GM12878 (cell line): ENCODE measurements at regions not wholly inside any gene's neighbourhood (a gene's known extent, or its start where the extent isn't known, plus 50 kb on each side); places are given as distances from the start of the nearest gene placed in this dataset.

ENCODE experiments used
- ATAC-seq: fragments of 200-7000 bp; cut with Tn5 transposase; 3 replicates; pipeline ENCODE4 v1.9.1; 2020; ENCODE audit warnings: mild to moderate bottlenecking, moderate library complexity
- BruUV-seq: library from RNA; stranded (reverse); fragments of 400-500 nt; replicated peaks from 2 replicates; lab custom pipeline; 2021; lab: Mats Ljungman, UMichigan
- CTCF ChIA-PET: fragments of 300-600 bp; sonication (Branson Sonifier 250); formaldehyde crosslinking; extraction: SDS; loops from one replicate; lab custom pipeline; 2021; ENCODE audit warnings: inconsistent platforms; lab: Yijun Ruan, JAX
- POLR2A ChIA-PET: fragments of 350-600 bp; formaldehyde crosslinking; extraction: SDS; loops from one replicate; lab custom pipeline; 2021; ENCODE audit warnings: inconsistent platforms; lab: Charles Lee
- RAD21 ChIA-PET: fragments of 300-600 bp; sonication (Branson Sonifier 250); formaldehyde crosslinking; loops from one replicate; lab custom pipeline; 2023; ENCODE audit warnings: antibody characterized with exemption; ENCODE audit not compliant: unreplicated experiment; lab: Charles Lee
- SMC1A ChIA-PET: fragments of 300-600 bp; sonication (Branson Sonifier 250); formaldehyde crosslinking; loops from one replicate; lab custom pipeline; 2023; ENCODE audit not compliant: unreplicated experiment, uncharacterized antibody; lab: Charles Lee
- DNase-seq: peaks from one replicate; pipeline ENCODE4 v3.0.0-alpha.2; 2011; ENCODE audit warnings: low read depth, low spot score
- FAIRE-seq: peaks from 3 replicates; lab custom pipeline; 2011; peaks lifted over from hg19 to GRCh38; lab: Jason Lieb, UNC
- H2AFZ ChIP-seq: 2 replicates; pipeline ENCODE4 v1.6.0; 2011; ENCODE audit warnings: low read depth, low read length, control low read depth; ENCODE audit not compliant: control insufficient read depth
- H3K27ac ChIP-seq: 2 replicates; pipeline ENCODE4 v1.5.1; 2011; ENCODE audit warnings: control low read depth; ENCODE audit not compliant: control insufficient read depth, insufficient read depth
- H3K27me3 ChIP-seq, 2 experiments: replicated peaks in 1 of 2; 2 replicates each; pipeline versions ENCODE4 v1.6.0 to v1.6.1; 2011; ENCODE audit warnings: low read length in 1 of 2; ENCODE audit not compliant: control insufficient read depth in 2 of 2, insufficient read depth in 2 of 2
- H3K36me3 ChIP-seq, 2 experiments: 2 replicates each; pipeline ENCODE4 v1.5.1; 2011; ENCODE audit warnings: low read length in 1 of 2; ENCODE audit not compliant: control insufficient read depth in 2 of 2, insufficient read depth in 2 of 2
- H3K4me1 ChIP-seq: 2 replicates; pipeline ENCODE4 v1.6.1; 2011; ENCODE audit warnings: mild to moderate bottlenecking, low read length, moderate library complexity, mixed read lengths; ENCODE audit not compliant: control insufficient read depth, insufficient read depth
- H3K4me2 ChIP-seq: 2 replicates; pipeline ENCODE4 v1.6.0; 2011; ENCODE audit warnings: control low read depth; ENCODE audit not compliant: control insufficient read depth, insufficient read depth
- H3K4me3 ChIP-seq: fragments of 200-600 bp; sonication (generic); 2 replicates; pipeline ENCODE4 v1.5.1; 2016
- H3K79me2 ChIP-seq: 2 replicates; pipeline ENCODE4 v1.6.0; 2011; ENCODE audit warnings: low read length; ENCODE audit not compliant: control insufficient read depth, insufficient read depth
- H3K9ac ChIP-seq: 2 replicates; pipeline ENCODE4 v1.8.0; 2011; ENCODE audit warnings: low read length, control low read depth, mixed read lengths; ENCODE audit not compliant: control insufficient read depth, insufficient read depth
- H3K9me3 ChIP-seq: replicated peaks from 3 replicates; pipeline ENCODE4 v1.5.1; 2011; ENCODE audit warnings: mild to moderate bottlenecking, low read length; ENCODE audit not compliant: control insufficient read depth, insufficient read depth
- H4K20me1 ChIP-seq: 2 replicates; pipeline ENCODE4 v1.6.0; 2011; ENCODE audit not compliant: control insufficient read depth, insufficient read depth
- ATF7 ChIP-seq: fragments of 450-650 bp; IDR thresholded peaks from 2 replicates; pipeline ENCODE4 v1.6.1; 2016; ENCODE audit warnings: low read depth, mild to moderate bottlenecking
- BMI1 ChIP-seq: fragments of 450-650 bp; IDR thresholded peaks from 2 replicates; pipeline ENCODE4 v1.6.1; 2016; ENCODE audit warnings: mild to moderate bottlenecking, moderate library complexity, borderline replicate concordance
- CREM ChIP-seq: IDR thresholded peaks from 2 replicates; pipeline ENCODE4 v1.6.1; 2014; ENCODE audit warnings: antibody characterized with exemption, low read depth
- E4F1 ChIP-seq: fragments of 450-650 bp; IDR thresholded peaks from 2 replicates; pipeline ENCODE4 v1.6.1; 2018; ENCODE audit warnings: borderline replicate concordance, mild to moderate bottlenecking; ENCODE audit not compliant: partially characterized antibody
- FOXM1 ChIP-seq: IDR thresholded peaks from 2 replicates; pipeline ENCODE4 v1.6.1; 2012; ENCODE audit warnings: low read depth, mild to moderate bottlenecking, inconsistent platforms, low read length, moderate library complexity
- GABPA ChIP-seq: IDR thresholded peaks from 2 replicates; pipeline ENCODE4 v1.6.1; 2014; ENCODE audit warnings: antibody characterized with exemption, low read depth, mild to moderate bottlenecking, inconsistent platforms
- NFIC ChIP-seq: IDR thresholded peaks from 2 replicates; pipeline ENCODE4 v1.6.1; 2012; ENCODE audit warnings: low read depth, mild to moderate bottlenecking, inconsistent platforms, low read length, moderate library complexity
- PKNOX1 ChIP-seq: fragments of 450-650 bp; IDR thresholded peaks from 2 replicates; pipeline ENCODE4 v1.6.1; 2016; ENCODE audit warnings: mild to moderate bottlenecking
- POLR2AphosphoS5 ChIP-seq: IDR thresholded peaks from 2 replicates; pipeline ENCODE4 v1.6.1; 2011; ENCODE audit warnings: mild to moderate bottlenecking, low read length, inconsistent platforms
- SMARCA5 ChIP-seq: fragments of 450-650 bp; IDR thresholded peaks from 2 replicates; pipeline ENCODE4 v1.6.1; 2017; ENCODE audit warnings: mild to moderate bottlenecking
- STAT1 ChIP-seq: fragments of 450-650 bp; conservative IDR thresholded peaks from 2 replicates; pipeline ENCODE4 v1.6.1; 2014; ENCODE audit warnings: antibody characterized with exemption, mild to moderate bottlenecking
- ZBTB33 ChIP-seq: fragments of 450-650 bp; IDR thresholded peaks from 2 replicates; pipeline ENCODE4 v1.6.1; 2017; ENCODE audit warnings: mild to moderate bottlenecking
- WGBS: methylation state at CpG from one replicate; pipeline ENCODE4 v1.1.6; 2016; ENCODE audit warnings: low lambda C conversion rate; ENCODE audit not compliant: insufficient replicate concordance, insufficient coverage; ENCODE audit errors: missing lambda C conversion rate; 5-methylcytosine and 5-hydroxymethylcytosine counted together
- in situ Hi-C: fragments of 300-500 bp; cut with MboI; formaldehyde crosslinking; loops from 9 replicates; pipeline ENCODE4 v1.14.3; 2018; ENCODE audit warnings: mixed read lengths
- intact Hi-C: fragments of 100-400 bp; cut with micrococcal nuclease; formaldehyde crosslinking; loops from one replicate; pipeline ENCODE4 v1.14.2; 2022; ENCODE audit not compliant: unreplicated experiment
- TF ChIP-seq, protein P1 (sequence below): IDR thresholded peaks from 2 replicates; pipeline ENCODE4 v1.6.1; 2012; ENCODE audit warnings: mild to moderate bottlenecking, low read depth, low read length
- TF ChIP-seq, protein P2 (sequence below): fragments of 450-650 bp; IDR thresholded peaks from 2 replicates; pipeline ENCODE4 v1.6.1; 2017; ENCODE audit warnings: borderline replicate concordance

DNA sequence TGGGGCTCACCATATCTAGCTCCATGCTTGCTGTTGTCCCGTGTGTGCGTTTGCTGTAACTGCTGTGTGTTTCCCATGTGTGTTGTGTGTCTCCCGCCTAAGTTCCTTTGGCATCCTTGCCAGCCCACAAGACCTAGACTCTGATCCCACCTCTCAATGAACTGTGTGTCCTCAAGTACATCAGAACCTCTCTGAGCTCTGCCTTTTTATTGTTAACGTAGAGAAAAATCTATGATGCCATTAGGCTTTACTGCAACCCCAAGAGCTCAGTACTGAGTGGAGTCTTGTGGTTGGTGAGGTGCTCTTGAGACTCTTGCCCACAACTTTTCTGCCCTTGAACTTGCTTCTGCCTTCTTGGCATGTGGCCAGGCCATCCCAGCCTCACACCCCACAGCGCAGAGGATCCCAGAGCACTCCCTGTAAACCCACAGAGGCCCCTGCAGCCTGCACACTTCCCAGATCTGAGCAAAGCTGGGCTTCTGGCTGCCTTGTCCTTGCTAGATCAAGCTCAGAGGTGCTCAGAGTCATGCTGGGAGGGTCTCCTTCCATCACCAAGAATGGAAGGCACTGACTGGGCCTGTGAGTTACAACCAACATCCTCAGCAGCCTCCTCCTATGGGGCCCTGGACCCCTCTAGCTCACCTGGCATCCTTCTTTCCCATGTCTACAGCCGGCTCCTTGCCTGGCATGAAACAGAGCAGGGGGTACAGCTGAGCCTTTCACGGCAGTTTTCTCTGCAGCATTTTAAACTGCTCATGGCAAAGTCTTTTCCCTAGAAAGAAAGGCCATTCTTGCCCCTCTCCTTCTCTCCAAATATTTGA is 643.4 kb downstream of the ACTR3B start:
- H3K9ac ChIP-seq: no peak overlapping the region
- H2AFZ ChIP-seq: no peak overlapping the region
- ATAC-seq: no peak
- DNase-seq: no peak
- 36% methylated on average over 7 of the region's 7 CpGs for WGBS
- ChIA-PET SMC1A (no interaction called here), RAD21 (no interaction called here), POLR2A (no interaction called here), CTCF (no interaction called here)
- no peaks in the 10 kb centered on the region for H3K36me3 ChIP-seq
- no peaks in the 10 kb centered on the region for H3K79me2 ChIP-seq
- no peak overlapping the region for H3K4me3 ChIP-seq
- no peak overlapping the region for H3K27ac ChIP-seq
- H3K9me3 ChIP-seq: no peaks in the 10 kb centered on the region
- H4K20me1 ChIP-seq: no peaks in the 10 kb centered on the region
- intact Hi-C loops: no loop called here
- no peak overlapping the region for H3K4me2 ChIP-seq
- H3K27me3 ChIP-seq: no peaks in the 10 kb centered on the region
- no TSS peak for BruUV-seq
- FAIRE-seq: no peak
- no peaks in the 10 kb centered on the region for H3K4me1 ChIP-seq
- in situ Hi-C loops: no loop called here
- TF ChIP-seq FOXM1 (no peak), SMARCA5 (no peak), BMI1 (no peak), GABPA (no peak), NFIC (no peak), POLR2AphosphoS5 (no peak), PKNOX1 (no peak), E4F1 (no peak), STAT1 (no peak), ATF7 (no peak), CREM (no peak), ZBTB33 (no peak)
- TF ChIP-seq, protein P1, sequence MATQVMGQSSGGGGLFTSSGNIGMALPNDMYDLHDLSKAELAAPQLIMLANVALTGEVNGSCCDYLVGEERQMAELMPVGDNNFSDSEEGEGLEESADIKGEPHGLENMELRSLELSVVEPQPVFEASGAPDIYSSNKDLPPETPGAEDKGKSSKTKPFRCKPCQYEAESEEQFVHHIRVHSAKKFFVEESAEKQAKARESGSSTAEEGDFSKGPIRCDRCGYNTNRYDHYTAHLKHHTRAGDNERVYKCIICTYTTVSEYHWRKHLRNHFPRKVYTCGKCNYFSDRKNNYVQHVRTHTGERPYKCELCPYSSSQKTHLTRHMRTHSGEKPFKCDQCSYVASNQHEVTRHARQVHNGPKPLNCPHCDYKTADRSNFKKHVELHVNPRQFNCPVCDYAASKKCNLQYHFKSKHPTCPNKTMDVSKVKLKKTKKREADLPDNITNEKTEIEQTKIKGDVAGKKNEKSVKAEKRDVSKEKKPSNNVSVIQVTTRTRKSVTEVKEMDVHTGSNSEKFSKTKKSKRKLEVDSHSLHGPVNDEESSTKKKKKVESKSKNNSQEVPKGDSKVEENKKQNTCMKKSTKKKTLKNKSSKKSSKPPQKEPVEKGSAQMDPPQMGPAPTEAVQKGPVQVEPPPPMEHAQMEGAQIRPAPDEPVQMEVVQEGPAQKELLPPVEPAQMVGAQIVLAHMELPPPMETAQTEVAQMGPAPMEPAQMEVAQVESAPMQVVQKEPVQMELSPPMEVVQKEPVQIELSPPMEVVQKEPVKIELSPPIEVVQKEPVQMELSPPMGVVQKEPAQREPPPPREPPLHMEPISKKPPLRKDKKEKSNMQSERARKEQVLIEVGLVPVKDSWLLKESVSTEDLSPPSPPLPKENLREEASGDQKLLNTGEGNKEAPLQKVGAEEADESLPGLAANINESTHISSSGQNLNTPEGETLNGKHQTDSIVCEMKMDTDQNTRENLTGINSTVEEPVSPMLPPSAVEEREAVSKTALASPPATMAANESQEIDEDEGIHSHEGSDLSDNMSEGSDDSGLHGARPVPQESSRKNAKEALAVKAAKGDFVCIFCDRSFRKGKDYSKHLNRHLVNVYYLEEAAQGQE: no peak
- TF ChIP-seq, protein P2, sequence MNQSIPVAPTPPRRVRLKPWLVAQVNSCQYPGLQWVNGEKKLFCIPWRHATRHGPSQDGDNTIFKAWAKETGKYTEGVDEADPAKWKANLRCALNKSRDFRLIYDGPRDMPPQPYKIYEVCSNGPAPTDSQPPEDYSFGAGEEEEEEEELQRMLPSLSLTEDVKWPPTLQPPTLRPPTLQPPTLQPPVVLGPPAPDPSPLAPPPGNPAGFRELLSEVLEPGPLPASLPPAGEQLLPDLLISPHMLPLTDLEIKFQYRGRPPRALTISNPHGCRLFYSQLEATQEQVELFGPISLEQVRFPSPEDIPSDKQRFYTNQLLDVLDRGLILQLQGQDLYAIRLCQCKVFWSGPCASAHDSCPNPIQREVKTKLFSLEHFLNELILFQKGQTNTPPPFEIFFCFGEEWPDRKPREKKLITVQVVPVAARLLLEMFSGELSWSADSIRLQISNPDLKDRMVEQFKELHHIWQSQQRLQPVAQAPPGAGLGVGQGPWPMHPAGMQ: no peak
